Stimulated activated CD4-positive, alpha-beta T cell treated with anti-CD3 and anti-CD28 coated beads, Interleukin-15, amount 100 ng/mL, for 24 hours (primary cell): ENCODE measurements at regions not wholly inside any gene's neighbourhood (a gene's known extent, or its start where the extent isn't known, plus 50 kb on each side); places are given as distances from the start of the nearest gene placed in this dataset.

Experiments
- DNase-seq: peaks from one replicate; pipeline ENCODE4 v3.0.0-alpha.2; 2020

DNA sequence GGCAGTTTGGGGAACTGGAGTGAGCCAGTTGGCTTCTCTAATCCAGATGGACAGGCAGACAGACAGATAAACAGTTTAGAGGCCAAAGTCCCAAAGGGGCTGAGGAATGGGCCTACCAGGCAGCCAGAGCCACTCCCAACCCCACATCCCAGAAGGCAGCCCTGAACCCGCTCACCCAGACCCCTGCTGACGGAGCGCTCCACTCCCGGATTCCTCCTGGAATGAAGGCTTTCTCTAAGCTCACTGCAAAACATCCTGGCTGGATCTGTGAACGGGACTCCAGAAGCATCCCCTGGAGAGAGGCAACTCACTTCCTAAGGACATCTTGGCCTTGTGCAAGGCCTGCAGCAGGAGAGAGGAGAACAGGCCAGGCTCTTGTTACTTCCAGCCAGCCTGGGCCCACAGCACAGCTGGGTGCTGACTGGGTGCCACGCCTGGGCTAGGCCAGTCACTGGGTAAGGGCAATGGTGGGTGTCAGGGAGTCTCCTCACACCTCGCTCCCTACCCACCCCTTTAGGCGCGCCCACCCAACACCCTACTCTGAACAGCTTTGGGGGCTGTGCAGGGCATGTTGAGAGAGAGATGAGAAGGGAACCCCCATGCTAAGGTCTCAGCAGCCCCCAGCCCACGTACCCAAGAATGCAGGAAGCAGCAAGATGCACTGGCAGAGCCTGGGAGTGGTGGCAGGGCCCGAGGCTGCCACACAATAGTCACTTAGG is 168.6 kb upstream of the ZMIZ1 start:
- no peak for DNase-seq

DNA sequence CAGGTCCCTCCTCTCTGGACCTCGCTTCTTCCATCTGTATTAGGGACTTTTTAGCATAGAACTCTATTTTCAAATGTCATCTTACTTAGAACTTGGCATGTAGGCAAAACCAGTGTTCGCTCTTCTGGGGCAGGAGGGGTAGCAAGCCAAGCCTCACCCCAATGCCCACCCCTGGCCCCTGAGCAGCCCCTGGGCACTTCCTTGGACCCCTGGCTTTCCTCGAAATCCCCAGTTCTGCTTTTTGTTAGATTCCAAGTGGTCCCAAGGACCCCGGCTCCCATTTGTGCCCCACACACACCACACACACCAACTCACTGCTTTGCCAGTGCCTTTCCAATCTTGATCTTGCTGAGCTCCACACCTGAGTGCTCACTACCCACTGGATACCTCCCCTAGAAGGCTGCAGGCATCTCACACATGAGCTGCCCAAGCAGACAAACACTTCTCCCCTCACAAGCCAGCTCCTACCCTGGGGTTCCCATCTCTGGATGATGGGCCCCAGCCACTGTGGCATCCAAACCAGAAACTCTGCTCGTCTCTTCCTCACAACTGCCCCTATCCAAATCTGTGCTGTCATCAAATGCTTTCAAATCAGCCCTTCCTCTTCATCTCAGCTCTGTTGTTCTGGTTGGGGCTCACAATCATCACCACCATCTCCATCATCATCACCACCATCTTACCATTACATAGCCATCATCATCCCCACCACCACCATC is 167.9 kb upstream of the ZMIZ1 start:
- DNase-seq: no peak

DNA sequence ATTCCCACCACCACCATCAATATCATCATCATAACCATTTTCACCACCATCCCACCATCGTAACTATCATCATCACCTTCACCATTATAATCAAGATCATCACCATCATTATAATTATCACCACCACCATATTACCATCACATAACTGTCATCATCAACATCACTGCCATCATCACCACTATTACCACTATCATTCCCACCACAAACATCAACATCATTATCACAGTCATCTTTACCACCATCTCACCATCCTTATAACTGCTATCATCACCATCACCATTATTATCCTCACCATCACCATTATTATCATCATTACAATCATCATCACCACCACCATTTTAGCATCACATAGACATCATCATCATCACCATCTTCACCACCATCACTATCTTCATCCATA is 167.1 kb upstream of the ZMIZ1 start:
- DNase-seq: no peak

DNA sequence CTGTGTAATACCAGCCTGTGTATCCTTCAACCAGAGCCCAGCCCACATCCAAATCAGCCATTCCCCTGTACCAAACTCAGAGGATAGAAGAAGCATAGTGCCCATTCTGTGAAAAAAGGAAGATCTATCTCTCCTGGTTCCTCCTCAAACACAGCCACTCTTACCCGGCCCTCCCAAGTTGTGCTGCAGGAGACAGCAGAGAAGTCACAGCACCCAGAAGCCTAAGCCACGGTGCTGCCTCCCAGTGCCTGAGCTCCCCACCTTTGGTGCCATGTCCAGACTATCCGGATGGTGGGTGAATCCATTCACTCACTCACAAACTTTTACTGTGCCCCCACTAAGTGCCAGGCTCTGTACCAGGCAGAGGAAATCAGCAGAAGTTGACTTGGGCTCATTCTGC is 166.0 kb upstream of the ZMIZ1 start:
- DNase-seq: no peak

DNA sequence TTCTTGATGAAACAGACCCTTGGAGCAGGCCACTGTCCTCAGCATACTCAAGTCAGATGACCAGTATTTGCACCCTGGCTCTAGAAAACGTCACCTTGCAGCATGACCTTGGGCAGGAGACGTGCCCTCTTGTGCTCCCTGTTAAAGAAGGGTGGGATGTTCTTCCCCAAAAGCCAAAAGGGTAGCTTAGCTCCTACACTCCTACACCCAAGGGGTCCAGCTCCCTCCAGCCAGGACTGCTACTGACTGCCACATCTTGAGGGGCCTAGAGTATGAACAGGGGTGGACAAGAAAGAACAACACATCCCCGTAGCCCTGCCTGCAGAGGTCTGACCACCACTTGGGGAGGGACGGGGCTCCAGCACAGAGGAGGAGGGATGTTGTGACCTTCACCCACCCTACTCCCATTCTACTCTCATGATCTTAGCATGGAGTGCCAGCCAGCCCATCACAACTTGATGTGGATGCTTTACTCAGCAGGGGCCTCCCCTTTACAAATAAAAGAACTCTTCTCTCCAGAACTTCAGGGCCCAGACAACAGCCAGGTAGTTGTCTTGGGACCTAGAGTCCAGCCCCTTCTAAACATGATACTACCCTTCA is 165.3 kb upstream of the ZMIZ1 start:
- no peak for DNase-seq

DNA sequence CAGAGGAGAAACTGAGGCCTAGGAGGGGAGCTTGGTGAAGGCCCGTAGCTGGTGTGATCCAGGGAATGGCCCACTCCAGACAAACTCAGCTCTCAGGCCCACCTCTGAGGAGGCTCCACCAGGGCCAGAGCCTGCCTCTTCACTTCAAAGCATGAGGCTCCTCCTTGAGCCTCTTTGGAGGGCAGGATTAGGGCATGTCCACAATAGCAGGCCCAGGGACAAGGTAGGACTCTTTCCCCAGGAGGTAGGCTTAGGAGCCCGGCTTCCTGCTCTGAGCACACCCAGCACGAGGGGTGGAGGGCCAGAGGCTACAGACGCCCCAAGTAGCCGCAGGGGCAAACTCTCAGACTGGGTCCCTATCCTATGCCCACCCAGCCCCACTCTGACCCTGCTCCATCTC is 164.6 kb upstream of the ZMIZ1 start:
- no peak for DNase-seq

DNA sequence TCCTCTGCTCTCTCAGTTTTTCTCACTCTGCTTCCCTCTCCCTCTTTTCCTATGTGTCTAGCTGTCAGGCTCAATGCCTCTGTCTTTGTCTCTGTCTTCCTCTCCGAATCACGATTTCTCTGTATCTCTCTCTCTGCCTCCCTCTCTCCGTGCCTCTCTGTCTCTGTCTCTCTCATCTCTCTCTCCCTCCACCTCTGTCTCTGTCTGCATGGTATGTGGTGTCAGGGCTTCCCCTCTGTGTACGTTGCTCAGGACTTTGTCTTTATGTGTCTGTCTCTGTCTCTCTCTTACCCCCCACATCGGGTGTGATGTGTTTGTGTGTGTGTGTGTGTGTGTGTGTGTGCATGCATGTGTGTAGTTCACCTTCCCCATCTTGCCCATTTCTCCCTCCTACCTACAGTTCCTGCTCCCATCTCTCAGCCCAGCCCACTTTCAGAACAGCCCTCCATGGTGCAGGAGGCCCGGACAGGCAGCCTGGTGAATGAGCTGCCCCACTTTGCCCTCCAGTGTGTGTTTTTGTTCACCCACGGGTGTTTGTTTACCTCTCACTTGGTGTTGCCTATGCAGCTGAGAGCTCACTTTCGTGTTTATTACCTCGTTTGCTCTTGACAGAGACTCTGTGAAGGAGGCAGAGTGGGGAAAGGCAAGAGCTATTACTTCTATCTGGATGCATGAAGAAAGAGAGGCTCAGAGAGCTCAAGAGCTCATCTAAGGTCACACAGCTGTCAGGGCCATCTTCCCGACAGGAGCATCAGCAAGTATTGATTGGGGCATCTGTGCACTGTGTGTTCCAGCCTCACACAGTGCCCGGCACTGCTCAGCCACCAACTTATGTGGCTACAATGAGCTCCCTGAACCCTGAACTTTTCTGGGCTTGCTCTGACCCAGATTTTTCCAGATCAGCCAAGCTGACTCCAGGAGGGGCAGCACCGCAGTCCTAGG is 163.5 kb upstream of the ZMIZ1 start:
- DNase-seq: no peak

DNA sequence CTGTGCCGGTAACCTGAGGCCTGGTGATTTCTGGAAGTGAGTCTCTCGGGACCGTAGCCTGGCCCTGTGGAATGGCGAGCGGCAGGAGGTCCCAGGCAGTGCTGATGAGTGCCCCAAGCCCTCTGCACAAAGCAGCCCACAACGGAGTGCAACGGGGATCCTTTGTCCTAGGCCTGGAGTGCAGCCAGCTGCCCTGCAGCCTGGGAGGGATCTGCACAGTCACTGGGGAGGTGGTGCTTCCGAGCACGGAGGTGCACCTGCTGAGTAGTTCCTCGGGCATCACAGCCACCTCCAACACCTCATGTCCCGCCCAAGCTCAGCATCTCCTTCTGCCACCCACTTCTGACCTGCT is 162.8 kb upstream of the ZMIZ1 start:
- no peak for DNase-seq

DNA sequence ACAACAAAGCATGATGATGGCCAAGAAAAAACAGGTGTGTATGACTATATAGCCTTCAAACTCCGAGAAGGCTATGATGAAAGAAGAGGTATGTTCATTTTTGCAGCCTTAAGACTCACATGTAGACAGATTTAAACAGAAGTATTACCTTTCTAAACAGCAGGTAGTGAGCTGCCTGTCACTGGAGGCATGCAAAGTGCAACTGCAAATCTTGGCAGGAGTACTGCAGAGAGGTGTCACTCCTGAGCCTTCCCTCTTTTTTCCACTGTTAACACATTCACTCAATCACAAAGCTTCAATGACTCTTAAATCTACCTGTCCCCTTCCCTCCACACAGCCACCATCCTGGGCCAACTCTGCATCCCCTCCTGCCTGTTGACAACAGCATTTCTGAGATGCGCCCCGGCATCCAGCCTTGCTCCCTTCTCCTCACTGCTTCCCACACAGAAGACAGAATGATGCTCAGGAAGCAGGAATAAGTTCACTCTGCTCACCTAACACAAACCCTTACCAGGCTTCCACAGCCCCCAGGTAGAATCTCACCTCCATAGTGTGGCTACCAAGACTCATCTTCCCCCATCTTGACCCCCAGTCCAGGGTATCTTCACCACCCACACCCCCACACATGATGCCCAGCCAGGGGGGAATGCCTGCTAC is 161.9 kb upstream of the ZMIZ1 start:
- no peak for DNase-seq

DNA sequence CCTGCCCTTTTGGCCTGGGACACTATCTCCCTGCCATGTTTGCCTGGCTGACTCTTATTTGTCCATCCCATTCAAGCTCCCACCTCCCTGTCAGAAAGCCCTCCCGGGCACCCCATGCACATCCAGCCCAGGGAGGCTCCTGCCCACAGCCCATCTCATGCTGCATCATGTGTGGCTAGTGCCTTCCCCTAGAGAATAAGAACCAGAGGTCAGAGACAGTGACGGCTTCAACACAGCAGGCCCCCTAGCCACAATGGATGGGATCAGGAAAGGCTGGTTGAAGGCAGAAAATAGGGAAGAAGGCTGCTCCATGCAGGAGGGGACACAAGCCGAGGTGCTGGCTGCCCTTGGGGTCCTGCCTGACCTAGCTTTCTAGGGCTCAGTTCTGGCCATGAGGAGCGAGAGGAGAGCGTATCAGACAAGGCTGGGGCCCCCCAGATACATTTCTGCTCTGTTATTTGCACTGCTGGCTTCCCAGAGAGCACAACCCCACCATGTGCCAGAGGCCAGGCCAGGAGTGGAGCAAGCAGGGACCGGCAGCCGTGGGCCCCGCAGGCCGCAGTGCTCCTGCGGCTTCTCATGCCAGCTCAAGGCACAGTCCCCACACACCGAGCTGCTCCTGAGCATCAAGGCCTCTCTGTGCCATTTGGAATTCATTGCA is 161.1 kb upstream of the ZMIZ1 start:
- no peak for DNase-seq

DNA sequence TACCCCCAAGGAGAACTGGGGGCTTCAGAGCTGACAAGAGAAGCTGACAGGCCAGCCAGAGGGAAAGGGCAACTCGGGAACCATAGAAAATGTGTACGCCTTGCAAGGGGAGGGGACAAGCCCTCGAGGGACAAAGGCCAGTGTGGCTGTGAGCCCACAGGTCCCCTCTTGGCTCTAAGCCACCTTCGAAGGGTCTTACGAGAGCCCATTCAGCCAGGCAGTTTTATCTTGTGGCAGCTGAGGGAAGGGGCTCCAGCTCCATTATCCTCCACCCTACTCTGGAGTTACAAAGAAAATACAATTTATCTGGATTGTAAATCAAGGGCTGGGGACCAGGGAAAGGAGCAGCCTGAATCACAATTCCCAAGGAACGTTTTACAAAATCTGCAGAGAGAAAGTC is 159.5 kb upstream of the ZMIZ1 start:
- no peak for DNase-seq

DNA sequence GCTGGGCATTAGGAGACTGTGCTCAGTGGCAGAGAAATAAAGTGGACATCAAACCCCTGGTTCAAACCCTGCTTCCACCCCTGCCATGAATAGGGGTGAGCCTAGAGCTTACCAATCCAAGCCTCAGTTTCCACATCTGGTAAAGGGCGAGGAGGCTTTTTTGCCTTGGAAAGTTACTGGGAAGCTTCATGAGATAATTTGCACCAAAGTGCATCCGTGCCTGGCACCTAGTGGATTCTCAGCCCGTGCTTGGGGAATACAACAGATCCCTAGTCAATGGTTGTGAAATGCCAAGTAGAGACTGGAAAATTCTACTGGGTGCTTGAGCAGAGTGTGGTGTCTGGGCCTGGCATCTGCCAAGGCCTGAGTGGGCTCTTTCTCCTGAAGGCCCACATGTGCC is 158.7 kb upstream of the ZMIZ1 start:
- no peak for DNase-seq

DNA sequence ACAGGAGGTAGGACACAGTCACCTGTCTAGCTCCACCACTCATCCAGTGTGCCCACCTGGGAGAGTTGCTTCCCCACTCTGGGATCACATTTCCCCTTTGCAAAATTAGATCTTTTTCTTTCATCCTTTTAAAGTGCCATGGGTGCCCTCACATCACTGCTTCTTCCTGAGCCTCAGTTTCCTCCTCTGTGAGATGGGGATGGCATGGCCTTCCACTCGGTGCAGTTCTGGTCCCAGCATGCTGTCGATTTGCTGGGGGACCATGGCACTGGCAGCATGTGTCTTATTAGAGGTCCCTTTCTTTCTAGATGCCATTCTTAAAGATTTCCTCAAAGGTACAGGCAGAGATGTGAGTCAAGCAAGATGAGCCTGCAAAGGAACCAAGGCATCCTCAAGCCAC is 158.3 kb upstream of the ZMIZ1 start:
- no peak for DNase-seq

DNA sequence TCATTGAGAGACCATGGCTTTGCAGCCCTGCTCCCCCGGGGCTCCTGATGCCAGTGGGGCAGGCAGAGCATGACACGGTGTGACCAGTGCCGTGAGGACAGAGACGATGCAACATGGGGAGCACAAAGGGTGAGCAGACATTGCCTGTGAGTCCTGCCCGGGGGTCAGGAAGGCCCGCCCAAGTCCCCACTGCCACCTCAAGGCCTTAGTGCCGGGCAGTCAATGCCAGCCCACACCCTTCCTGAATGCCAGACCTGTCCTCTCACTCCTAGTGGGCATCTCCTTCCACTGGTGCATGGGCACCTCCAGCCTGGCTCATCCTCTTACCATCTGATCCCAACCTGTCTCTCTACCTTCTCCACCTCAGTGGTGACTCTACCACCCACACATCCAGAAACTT is 157.9 kb upstream of the ZMIZ1 start:
- no peak for DNase-seq

DNA sequence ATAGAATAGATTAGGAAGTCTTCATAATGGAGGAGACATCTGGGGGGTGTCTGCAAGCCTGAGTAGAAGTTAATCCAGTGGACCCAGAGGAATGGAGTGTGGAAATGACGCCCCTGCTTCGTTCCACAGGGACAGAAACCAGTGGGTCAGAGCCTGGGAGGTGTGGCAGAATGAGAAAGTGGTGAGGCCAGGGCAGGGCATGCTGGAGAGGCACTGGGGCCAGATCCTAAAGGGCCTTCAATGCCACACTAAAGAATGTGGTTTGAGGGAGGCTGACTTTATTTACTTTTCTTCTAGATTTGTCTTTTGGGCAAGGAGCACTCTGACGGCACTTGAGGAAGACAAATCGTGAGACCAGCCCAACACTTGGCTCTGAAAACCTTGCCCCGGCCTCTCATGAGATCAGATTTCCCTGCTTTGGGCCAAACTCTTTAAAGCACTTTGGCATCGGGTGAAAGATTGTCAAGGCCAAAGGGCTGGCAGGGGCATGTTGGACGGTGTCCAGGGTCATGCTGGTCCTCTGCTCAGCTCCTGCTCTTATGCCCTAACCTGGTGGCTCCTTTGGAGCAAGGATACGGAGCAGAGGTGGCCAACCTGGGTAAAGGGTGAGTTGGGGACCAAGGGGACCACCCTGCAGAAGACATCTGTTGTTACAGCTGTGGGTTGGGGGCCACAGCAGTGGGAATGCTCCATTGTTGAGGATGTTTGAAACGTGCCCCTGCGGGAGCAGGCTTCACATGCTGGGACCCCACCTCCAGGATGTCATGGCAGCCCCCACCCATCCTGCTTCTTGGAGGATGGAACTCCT is 157.0 kb upstream of the ZMIZ1 start:
- DNase-seq: no peak

DNA sequence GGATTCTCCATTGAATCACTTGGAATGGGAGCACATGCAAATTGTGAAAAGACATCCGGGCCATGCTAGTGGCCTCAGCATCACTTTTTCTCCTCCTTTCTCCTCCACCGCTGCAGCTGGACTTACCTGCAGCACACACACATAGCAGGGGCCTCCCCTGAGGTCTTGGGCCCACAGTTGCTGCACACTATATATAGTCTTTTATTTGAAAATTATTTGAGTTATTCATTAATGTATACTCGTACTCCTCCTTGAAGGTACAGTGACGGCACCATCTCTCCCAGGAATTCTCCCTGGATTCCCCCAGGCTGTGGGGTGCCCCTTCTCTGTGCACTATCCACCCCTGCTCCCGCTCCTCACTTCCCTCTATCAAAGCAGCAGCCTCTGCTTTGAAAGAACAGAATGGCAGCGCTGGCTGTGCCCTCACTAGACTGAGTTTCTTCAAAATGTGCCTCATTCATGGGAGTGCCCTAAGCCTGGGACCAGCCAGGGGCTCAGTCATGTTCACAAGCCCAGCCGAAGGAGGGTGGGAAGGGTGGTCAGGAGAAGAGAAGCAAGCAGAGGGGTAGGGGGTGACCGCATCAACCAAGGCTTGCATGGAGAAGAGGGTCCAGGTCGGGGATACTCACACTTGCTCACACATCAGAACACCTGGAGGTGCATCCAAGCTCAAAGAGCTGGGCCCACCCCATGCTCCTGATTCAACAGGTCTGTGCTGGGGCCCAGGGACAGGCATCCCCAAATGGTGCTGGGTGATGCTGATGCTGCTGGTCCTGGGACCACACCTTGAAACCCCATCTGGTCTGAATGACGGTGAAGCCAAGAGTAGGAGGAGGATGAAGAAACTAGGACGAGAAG is 156.2 kb upstream of the ZMIZ1 start:
- DNase-seq: no peak

DNA sequence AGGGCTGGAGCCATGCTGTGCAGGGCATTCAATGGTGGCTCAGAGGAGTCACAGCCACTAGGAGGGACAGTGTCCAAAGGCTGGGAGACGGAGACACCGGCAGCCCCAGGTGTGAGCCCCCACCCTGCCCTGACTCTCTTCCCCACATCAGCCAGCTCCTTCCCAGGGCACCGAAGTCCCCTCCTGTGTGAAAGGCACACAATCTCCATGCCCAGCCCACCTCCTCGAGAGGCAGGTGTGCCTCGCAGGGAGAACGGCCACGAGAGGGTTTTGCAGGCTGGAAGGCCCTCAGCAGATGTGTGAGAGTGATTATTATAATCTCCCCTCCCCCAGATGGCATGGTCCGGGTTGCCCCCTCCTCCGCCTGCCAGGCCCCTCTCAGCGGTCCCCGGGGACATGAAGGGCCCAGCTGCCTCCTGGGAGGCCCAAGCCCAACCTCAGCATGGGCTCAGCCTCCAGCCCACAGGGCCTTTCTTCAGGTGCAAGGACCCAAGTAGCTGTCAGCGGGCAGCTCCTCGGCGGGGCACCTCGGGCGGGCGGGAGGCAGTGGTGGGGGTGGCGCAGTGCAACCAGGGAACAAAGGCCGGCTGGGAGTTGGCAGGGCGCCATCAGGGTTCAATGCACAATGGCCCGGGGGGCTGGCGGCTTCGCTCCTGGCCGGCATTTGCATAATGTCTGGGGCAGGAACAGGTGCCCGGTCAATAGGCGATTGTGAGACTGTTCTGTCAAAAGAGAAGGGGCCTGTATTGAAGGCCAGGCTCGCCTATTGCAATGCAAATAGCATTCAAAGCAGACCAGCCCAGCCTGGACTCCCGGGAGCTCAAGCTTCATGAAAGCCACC is 155.3 kb upstream of the ZMIZ1 start:
- DNase-seq: no peak

DNA sequence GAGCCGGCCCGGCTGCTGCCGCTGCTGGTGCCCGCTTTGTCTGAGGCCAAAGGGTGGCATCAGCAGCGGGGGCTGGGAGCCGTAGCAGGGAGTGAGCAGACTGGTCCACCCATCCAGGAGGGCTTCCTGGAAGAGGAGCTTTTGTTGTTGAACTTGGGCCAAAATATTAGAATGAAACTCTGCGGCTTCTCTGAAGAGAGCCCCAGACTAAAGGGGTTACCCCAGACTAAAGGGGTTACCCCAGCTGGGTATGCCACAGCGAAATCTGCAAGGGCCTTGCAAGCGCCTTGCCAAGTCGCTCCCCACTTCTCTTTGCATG is 154.7 kb upstream of the ZMIZ1 start:
- DNase-seq: no peak

DNA sequence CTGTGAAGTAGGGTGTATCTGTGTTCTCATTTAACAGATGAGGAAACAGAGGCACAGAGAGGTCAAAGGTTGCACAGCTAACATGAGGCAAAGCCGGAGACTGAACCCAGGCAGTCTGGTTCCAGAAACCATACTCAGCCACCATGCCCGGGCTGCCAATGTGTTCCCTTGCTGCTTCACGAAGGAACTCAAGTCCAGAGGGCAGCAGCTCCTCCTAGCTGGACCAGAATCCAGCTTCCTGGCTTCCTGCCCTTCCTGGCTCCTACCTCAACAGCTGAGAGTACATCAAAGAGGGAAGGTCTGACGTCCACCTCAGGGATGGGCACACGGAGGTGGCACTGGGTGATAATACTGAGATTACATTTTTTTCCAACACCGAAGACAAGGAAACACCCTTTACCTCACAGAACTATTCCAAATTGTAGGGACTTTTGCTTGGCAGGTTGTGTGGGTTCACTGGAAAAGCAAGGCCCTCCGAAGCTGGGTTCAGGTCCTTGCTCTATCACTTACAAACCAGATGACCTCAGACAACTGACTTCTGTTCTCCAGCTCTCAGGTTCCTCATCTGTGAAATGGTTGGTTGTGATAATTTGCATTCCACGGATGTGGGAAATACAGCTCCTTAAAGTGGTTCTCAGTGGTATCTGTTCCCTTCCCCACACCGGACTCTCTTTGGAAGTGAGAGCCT is 154.1 kb upstream of the ZMIZ1 start:
- no peak for DNase-seq
